Stimulated activated CD4-positive, alpha-beta T cell treated with anti-CD3 and anti-CD28 coated beads, Interleukin-15, amount 100 ng/mL, for 24 hours (primary cell): ENCODE measurements at regions not wholly inside any gene's neighbourhood (a gene's known extent, or its start where the extent isn't known, plus 50 kb on each side); places are given as distances from the start of the nearest gene placed in this dataset.

Experiments used
- DNase-seq: peaks from one replicate; pipeline ENCODE4 v3.0.0-alpha.2; 2020

GRCh38 chr2:144333143-144333555, 186.8 kb downstream of the ZEB2 start:
- no peak for DNase-seq

GRCh38 chr2:144332356-144333142, 187.4 kb downstream of the ZEB2 start:
- peak; percentile 88 for DNase-seq

- no peak for DNase-seq
Measured at GRCh38 chr2:144331674-144332355, 188.1 kb downstream of the ZEB2 start.

- peak; percentile 49 for DNase-seq
Measured at GRCh38 chr2:144330951-144331673, 188.8 kb downstream of the ZEB2 start.

GRCh38 chr2:144329472-144329871, 190.4 kb downstream of the ZEB2 start:
- DNase-seq, result no peak

GRCh38 chr2:144328938-144329337, 191.0 kb downstream of the ZEB2 start:
- DNase-seq, result no peak

GRCh38 chr2:144326825-144327224, 193.1 kb downstream of the ZEB2 start:
- DNase-seq, result no peak

GRCh38 chr2:144325086-144325485, 194.8 kb downstream of the ZEB2 start:
- peak; percentile 53 for DNase-seq

GRCh38 chr2:144324446-144325045, 195.4 kb downstream of the ZEB2 start:
- DNase-seq, result peak; percentile 16

GRCh38 chr2:144323946-144324345, 196.0 kb downstream of the ZEB2 start:
- no peak for DNase-seq

- DNase-seq, result no peak
Measured at GRCh38 chr2:144322379-144322778, 197.5 kb downstream of the ZEB2 start.

GRCh38 chr2:144320491-144320890, 199.4 kb downstream of the ZEB2 start:
- DNase-seq, result peak; percentile 58

GRCh38 chr2:144317071-144317738, 202.7 kb downstream of the ZEB2 start:
- no peak for DNase-seq

GRCh38 chr2:144310889-144311608, 208.9 kb downstream of the ZEB2 start:
- DNase-seq, result no peak

GRCh38 chr2:144310484-144310883, 209.4 kb downstream of the ZEB2 start:
- DNase-seq, result no peak

GRCh38 chr2:144307711-144308110, 212.2 kb downstream of the ZEB2 start:
- DNase-seq, result no peak

- no peak for DNase-seq
Measured at GRCh38 chr2:144304202-144304601, 215.7 kb downstream of the ZEB2 start.

GRCh38 chr2:144300632-144301031, 219.3 kb downstream of the ZEB2 start:
- DNase-seq, result no peak

GRCh38 chr2:144290276-144290675, 229.6 kb downstream of the ZEB2 start:
- DNase-seq, result no peak

GRCh38 chr2:144288438-144288837, 231.5 kb downstream of the ZEB2 start:
- no peak for DNase-seq

GRCh38 chr2:144285324-144285723, 234.6 kb downstream of the ZEB2 start:
- no peak for DNase-seq

- no peak for DNase-seq
Measured at GRCh38 chr2:144281476-144281875, 238.4 kb downstream of the ZEB2 start.
